SK-N-SH treated with all-trans-retinoic acid at 6 μM for 48 hours (cell line): ENCODE measurements at regions not wholly inside any gene's neighbourhood (a gene's known extent, or its start where the extent isn't known, plus 50 kb on each side); places are given as distances from the start of the nearest gene placed in this dataset.

Experiments
- ARNTL ChIP-seq: fragments of 450-650 bp; formaldehyde crosslinking; IDR thresholded peaks from 2 replicates; pipeline ENCODE4 v1.5.0; 2020; ENCODE audit warnings: low read depth, mild to moderate bottlenecking, moderate library complexity, borderline replicate concordance
- BACH2 ChIP-seq: fragments of 250-450 bp; sonication (Bioruptor Pico); IDR thresholded peaks from 2 replicates; pipeline ENCODE4 v1.9.0; 2021; ENCODE audit warnings: mild to moderate bottlenecking, borderline replicate concordance
- CSDC2 ChIP-seq: fragments of 250-450 bp; sonication (Bioruptor Pico); IDR thresholded peaks from 2 replicates; pipeline ENCODE4 v1.5.0; 2020; ENCODE audit warnings: mild to moderate bottlenecking, moderate library complexity
- ISL1 ChIP-seq: fragments of 250-450 bp; sonication (Bioruptor Pico); IDR thresholded peaks from 2 replicates; pipeline ENCODE4 v2.1.2; 2022; ENCODE audit warnings: mild to moderate bottlenecking, moderate library complexity
- OSR1 ChIP-seq: fragments of 250-450 bp; sonication (Bioruptor Pico); IDR thresholded peaks from 2 replicates; pipeline ENCODE4 v1.8.0; 2022; ENCODE audit warnings: moderate library complexity, mild to moderate bottlenecking, inconsistent platforms
- PATZ1 ChIP-seq: fragments of 250-450 bp; sonication (Bioruptor Pico); IDR thresholded peaks from 2 replicates; pipeline ENCODE4 v1.8.0; 2020; ENCODE audit warnings: mild to moderate bottlenecking, moderate library complexity, borderline replicate concordance
- POU6F1 ChIP-seq: fragments of 250-450 bp; sonication (Bioruptor Pico); IDR thresholded peaks from 2 replicates; pipeline ENCODE4 v1.8.0; 2021; ENCODE audit warnings: low read depth, mild to moderate bottlenecking, moderate library complexity, borderline replicate concordance
- PPARA ChIP-seq: fragments of 250-450 bp; sonication (Bioruptor Pico); IDR thresholded peaks from 2 replicates; pipeline ENCODE4 v1.5.0; 2020; ENCODE audit warnings: mild to moderate bottlenecking, borderline replicate concordance
- RARB ChIP-seq: fragments of 250-450 bp; sonication (Bioruptor Pico); IDR thresholded peaks from 2 replicates; pipeline ENCODE4 v1.8.0; 2021; ENCODE audit warnings: mild to moderate bottlenecking, moderate library complexity
- TCF4 ChIP-seq: fragments of 250-450 bp; sonication (Bioruptor Pico); IDR thresholded peaks from 2 replicates; pipeline ENCODE4 v1.8.0; 2021; ENCODE audit warnings: mild to moderate bottlenecking, moderate library complexity, borderline replicate concordance
- TOX ChIP-seq: fragments of 250-450 bp; sonication (Bioruptor Pico); IDR thresholded peaks from 2 replicates; pipeline ENCODE4 v1.8.0; 2021; ENCODE audit warnings: mild to moderate bottlenecking, moderate library complexity, borderline replicate concordance
- ZFP30 ChIP-seq: fragments of 450-650 bp; formaldehyde crosslinking; IDR thresholded peaks from 2 replicates; pipeline ENCODE4 v1.5.0; 2022; ENCODE audit warnings: mild to moderate bottlenecking, moderate library complexity
- ZNF70 ChIP-seq: fragments of 450-650 bp; formaldehyde crosslinking; IDR thresholded peaks from 2 replicates; pipeline ENCODE4 v1.5.0; 2020; ENCODE audit warnings: mild to moderate bottlenecking, moderate library complexity

GRCh38 chr20:6483727-6484126, 283.8 kb upstream of the BMP2 start:
- TF ChIP-seq ISL1 (CRISPR knock-in tag) (no peak), PATZ1 (CRISPR knock-in tag) (no peak), RARB (CRISPR knock-in tag) (no peak), BACH2 (CRISPR knock-in tag) (no peak), PPARA (CRISPR knock-in tag) (no peak), ZFP30 (CRISPR knock-in tag) (no peak), ZNF70 (CRISPR knock-in tag) (no peak), ARNTL (CRISPR knock-in tag) (no peak), TOX (CRISPR knock-in tag) (no peak), CSDC2 (no peak), POU6F1 (no peak), OSR1 (CRISPR knock-in tag) (no peak), TCF4 (no peak)
